Nephron progenitor cell (in vitro differentiated cells): ENCODE measurements at regions not wholly inside any gene's neighbourhood (a gene's known extent, or its start where the extent isn't known, plus 50 kb on each side); places are given as distances from the start of the nearest gene placed in this dataset.

ENCODE experiments used
- DNase-seq: peaks from one replicate; pipeline ENCODE4 v3.0.0; 2021
- H3K27ac Mint-ChIP-seq: 2 replicates; pipeline ENCODE4 v1.8.0; 2021; ENCODE audit warnings: mild to moderate bottlenecking, moderate library complexity, mixed read lengths
- H3K27me3 Mint-ChIP-seq: 2 replicates; pipeline ENCODE4 v1.8.0; 2021; ENCODE audit warnings: mild to moderate bottlenecking, low read depth, mixed read lengths; ENCODE audit not compliant: poor library complexity
- H3K36me3 Mint-ChIP-seq: 2 replicates; pipeline ENCODE4 v1.8.0; 2021; ENCODE audit warnings: low read depth, mixed read lengths
- H3K4me1 Mint-ChIP-seq: 2 replicates; pipeline ENCODE4 v1.8.0; 2021; ENCODE audit warnings: mixed read lengths
- H3K4me3 Mint-ChIP-seq: 2 replicates; pipeline ENCODE4 v1.8.0; 2021; ENCODE audit warnings: mild to moderate bottlenecking, moderate library complexity, mixed read lengths
- H3K9me3 Mint-ChIP-seq: 2 replicates; pipeline ENCODE4 v1.8.0; 2021; ENCODE audit warnings: mild to moderate bottlenecking, moderate library complexity, mixed read lengths
- CTCF ChIP-seq: fragments of 200-600 bp; sonication (generic); IDR thresholded peaks from 2 replicates; pipeline ENCODE4 v1.5.0; 2021; ENCODE audit warnings: antibody characterized with exemption

DNA sequence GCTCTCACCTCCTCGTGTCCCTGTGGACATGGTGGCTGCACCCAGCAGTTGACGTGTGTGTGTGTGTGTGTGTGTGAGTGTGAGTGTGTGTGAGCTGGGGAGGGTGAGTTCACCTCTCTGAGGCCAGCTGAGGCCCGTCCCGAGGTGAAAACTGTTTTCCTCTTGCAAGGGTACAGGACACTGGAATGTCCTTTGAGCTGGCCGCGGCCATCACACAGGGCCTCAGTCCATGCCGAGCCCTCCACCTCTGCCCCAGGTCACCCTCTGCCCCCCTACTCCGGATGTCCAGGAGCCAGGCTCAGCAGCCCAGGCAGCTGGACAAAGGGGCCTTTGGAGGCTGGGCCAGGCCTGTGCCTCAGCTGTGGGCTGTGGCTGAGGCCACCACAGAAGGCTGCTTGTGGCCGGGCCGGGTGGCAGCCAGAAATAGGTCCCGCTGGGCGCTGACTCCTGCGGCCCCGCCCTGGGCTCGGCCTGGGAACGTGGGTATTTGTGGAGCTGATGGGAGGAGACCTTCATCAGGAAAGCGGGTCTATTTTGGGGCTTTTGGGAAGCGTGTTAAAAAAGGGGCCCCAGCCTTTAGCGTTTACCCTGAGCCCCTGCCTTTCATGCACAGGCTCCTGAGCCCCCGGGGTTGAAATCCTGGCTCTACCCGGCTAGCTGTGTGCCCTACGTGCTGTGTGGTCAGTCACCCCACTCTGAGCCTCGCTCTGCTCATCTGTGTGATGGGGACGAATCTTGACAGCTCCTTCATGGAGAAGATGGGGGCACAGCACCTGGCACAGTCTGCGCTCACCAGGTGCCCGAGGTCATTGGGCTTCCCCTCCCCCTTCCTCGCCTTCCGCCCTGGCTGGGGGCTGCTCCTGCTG is 75.1 kb upstream of the IER5L start:
- H3K27ac Mint-ChIP-seq: peak overlapping the region; percentile 84

DNA sequence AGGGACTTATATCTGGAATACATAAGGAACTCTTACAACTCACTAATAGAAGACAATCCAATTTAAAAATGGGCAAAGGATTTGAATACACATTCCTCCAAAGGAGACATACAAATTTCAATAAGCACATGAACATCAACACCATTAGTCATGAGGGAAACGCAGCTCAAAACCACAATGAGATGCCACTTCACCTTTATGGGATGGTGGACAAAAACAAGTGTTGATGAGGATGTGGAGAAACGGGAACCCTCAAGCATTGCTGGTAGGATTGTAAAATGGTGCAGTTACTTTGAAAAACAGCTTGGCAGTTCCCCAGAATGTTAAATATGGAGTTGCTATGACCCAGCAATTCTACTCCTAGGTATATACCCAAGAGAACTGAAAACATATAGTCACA is 72.7 kb upstream of the IER5L start:
- H3K4me3 Mint-ChIP-seq: no peak overlapping the region
- H3K27ac Mint-ChIP-seq: no peak overlapping the region
- H3K27me3 Mint-ChIP-seq: peaks cover 20% of the 10 kb centered on the region
- H3K4me1 Mint-ChIP-seq: peaks cover 53% of the 10 kb centered on the region
- no peak for TF ChIP-seq CTCF
- H3K9me3 Mint-ChIP-seq: peaks cover 19% of the 10 kb centered on the region
- no peak for DNase-seq
- H3K36me3 Mint-ChIP-seq: no peaks in the 10 kb centered on the region

More for the DNA sequence above, 75.1 kb upstream of the IER5L start:
- DNase-seq: no peak
- H3K4me3 Mint-ChIP-seq: no peak overlapping the region
- peaks cover 19% of the 10 kb centered on the region for H3K9me3 Mint-ChIP-seq
- H3K27me3 Mint-ChIP-seq: peaks cover 31% of the 10 kb centered on the region
- TF ChIP-seq CTCF: no peak
- peaks cover 63% of the 10 kb centered on the region for H3K4me1 Mint-ChIP-seq
- no peaks in the 10 kb centered on the region for H3K36me3 Mint-ChIP-seq

- no peak for TF ChIP-seq CTCF
- Mint-ChIP-seq H3K27me3 (peaks cover 18% of the 10 kb centered on the region), H3K36me3 (no peaks in the 10 kb centered on the region), H3K4me1 (peaks cover 44% of the 10 kb centered on the region), H3K27ac (no peak overlapping the region), H3K4me3 (no peak overlapping the region), H3K9me3 (peaks cover 19% of the 10 kb centered on the region)
- no peak for DNase-seq
These were observed 69.5 kb upstream of the IER5L start for GRCh38 chr9:129247285-129248153.

GRCh38 chr9:129245276-129245675 is 67.2 kb upstream of the IER5L start:
- H3K27ac Mint-ChIP-seq: no peak overlapping the region
- DNase-seq: no peak
- H3K4me1 Mint-ChIP-seq: peaks cover 44% of the 10 kb centered on the region
- no peak for TF ChIP-seq CTCF
- peaks cover 13% of the 10 kb centered on the region for H3K27me3 Mint-ChIP-seq
- H3K4me3 Mint-ChIP-seq: no peak overlapping the region
- peaks cover 19% of the 10 kb centered on the region for H3K9me3 Mint-ChIP-seq
- no peaks in the 10 kb centered on the region for H3K36me3 Mint-ChIP-seq

DNA sequence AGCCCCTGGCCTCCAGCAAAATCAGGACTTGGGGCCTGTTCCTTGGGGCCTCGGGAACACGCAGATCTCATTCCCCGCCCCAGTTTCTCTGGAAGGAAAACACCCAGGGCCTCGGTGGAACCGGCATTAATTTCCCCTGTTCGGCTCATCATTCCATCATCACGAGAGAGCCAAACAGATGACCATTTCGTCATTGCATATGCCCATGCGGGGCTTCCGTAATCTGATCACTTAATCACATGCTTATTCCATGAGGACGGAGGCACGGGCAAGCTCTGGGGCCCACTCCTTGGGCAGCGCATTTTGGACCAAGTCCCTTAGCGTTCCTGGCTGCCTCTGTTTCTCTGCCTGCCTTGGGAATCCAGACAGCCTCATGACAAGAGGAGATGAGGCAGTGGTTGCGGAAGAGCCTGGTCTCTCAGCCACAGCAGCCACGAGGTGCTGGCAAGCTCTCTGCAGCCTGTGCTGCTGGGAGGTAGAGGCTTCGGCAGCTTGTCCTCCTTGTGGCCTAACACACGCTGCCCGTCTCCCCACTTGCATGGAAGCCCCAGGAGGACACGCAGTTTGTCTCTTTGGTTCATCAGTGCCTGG is 65.0 kb upstream of the IER5L start:
- no peak for DNase-seq
- H3K4me1 Mint-ChIP-seq: peaks cover 52% of the 10 kb centered on the region
- H3K27ac Mint-ChIP-seq: no peak overlapping the region
- peaks cover 13% of the 10 kb centered on the region for H3K27me3 Mint-ChIP-seq
- no peak for TF ChIP-seq CTCF
- H3K9me3 Mint-ChIP-seq: no peaks in the 10 kb centered on the region
- no peaks in the 10 kb centered on the region for H3K36me3 Mint-ChIP-seq
- no peak overlapping the region for H3K4me3 Mint-ChIP-seq
